M059J (cell line): ENCODE measurements at regions not wholly inside any gene's neighbourhood (a gene's known extent, or its start where the extent isn't known, plus 50 kb on each side); places are given as distances from the start of the nearest gene placed in this dataset.

ENCODE experiments used
- DNase-seq: peaks from one replicate; pipeline ENCODE4 v3.0.0-alpha.2; 2012; ENCODE audit warnings: low read depth

DNA sequence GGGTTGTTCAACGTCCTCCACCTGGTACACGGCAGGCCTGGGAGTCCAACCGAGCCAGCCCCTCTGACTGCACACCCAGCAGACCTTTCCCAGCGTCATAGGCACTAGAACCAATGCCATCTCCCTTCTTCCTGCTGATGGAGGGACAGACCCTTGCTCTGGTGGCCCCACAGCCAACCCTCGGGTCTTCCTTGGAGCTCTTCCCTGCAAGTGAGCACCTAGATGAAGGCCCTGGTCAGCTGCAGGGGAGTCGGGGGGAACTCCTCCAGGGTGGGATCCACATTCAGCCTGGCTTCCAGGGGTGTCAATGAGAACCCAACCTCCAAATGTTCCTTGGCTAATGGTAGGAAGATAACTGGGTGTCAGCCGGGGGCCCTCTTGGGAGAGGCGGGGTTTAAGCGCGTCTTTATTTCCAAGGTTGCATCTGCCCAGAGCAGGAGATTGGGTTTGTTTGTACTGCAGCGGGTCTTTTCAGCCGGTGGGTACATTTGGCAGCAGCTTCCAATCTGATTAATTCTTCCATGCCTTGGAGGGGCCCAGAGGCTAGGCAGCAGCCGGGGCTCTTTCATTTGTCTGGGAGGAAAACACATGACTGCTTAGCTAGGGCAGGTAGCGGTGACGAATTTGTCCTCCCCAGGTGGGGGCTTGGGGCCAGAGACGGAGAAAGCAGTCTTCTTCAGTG, 56.0 kb upstream of the SHISAL1 start:
- DNase-seq, result no peak

DNA sequence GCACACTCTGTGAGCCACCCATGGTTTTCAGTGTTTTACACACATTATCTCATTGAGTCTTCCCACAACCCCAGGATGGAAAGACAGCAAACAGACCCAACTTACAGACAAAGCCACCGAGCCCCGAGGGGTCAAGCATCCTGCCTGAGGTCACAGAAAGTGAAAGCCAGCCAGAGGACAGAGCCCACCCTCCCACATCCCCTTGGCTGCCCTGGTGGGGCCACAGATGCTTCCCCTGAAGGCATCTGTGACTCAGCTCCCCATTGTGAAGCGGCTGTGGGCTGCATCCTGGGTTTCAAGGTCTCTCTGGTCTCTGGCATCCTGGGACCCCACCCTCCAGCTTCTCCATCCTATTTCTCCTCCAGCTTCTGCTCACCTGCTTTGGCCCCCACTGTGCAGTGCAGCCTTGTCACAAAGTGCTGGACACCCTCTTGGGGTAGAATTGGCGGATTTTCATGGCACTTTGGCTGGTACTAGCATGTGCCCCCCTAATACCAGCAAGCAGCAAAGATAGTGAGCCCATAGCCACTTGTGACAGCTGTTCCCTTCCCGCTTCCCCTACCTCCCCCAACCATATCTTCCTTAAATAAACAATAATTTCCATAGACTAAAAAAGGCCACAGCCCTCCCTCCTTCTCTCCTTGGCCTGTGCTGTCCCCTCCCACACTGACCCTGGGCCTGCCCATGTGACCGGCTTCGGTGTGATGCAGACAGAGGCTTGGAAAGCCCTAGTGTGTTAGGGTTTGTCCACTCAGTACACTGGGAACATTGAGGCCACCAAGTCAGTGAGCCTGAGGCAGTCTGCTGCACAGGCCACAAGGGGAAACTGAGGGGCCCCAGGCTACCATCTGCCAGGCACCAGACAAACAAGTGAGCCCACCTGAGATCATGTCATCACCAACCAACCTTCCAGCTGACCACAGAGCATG, 53.9 kb upstream of the SHISAL1 start:
- DNase-seq, result peak; percentile 14

DNA sequence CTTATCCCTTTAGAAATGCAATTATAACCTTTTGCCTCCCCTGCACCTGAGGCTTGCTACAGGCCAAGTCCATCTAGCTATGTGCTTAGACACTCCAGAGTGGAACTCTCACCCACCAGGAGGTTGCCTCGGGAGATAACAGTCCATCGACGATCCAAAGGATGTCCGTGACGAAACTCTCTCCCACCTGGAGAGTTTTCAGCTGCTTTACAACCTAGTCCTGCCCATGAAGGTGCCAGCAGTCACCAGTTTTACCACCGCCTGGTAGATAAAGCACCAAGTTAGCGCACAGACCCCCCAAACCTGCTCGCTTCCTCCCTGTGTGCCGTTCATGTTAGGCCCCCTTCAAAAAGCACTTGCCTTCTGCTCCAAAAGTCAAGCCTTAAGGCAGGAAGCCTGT, 53.1 kb upstream of the SHISAL1 start:
- DNase-seq, result no peak

DNA sequence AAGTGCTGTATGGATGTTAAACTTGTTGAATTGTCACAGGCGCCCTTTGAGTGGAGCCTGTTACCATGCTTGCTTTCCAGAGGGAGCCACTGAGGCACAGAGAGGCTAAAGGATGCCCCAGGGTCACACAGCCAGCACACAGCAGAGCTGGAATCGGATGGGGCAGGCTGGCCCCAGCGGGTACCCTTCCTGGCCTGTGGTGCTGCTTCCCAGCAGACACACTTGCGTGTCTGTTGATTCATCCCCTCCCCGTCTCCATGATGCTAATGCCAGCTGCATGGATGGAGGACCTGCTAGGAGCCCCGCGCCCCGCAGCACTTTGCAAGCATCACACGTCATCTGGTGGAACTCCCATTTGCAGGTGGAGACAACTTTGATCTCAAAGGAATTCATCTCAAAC, 52.4 kb upstream of the SHISAL1 start:
- DNase-seq, result no peak

DNA sequence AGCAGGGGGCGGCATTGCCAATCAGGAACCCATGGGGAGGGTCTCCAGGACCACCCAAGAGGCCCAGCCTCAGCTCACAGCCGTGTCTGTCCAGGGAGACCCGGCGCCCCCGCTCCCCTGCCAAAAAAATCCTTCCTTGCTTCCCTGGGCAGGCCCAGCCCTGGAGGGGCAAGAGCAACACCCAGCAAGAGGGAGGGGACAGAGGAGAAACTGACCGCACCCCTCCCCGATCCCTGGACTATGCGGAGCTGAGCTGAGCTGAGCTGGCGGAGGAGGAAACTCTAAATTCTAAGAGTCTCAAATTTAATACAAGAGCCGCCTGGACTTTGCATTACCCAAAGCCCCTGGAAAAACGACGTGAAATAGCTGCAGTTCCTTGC, 52.0 kb upstream of the SHISAL1 start:
- DNase-seq, result no peak

DNA sequence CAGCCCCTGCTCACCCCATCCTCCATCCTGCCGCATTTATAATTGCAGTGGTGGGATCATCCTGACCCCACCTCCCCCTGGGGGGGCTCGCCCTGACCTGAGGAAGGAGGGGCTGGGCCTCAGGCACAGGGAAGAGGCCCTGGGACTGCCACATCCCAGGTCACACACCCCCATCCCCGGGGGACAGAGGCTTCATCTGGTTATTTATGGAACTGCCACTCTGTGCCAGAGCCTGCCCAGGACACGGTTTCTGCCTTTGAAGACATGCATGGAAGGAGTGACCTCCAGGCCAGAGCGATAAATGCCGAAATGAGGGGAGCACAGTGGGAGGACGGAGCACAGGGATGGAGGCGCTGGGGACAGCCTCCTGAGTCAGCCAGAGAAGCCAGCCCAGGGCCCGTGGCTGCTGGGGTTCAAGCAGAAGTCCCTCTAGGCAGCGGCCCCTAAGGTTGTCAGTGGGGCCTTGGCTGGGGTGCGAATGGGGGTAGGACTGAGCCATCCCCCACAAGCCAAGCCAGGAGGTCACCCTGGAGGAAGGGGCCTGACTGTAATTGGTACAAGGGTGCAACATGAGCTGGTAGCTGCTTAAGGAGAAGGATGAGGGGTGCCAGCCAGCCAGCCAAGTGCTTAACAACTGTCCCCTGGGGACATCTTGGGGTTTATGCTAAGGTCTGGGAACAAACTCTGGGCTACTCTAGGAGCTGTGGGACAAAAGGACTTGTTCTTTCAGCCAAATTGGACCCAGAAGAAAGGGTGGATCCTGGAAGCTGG, 51.4 kb upstream of the SHISAL1 start:
- no peak for DNase-seq

DNA sequence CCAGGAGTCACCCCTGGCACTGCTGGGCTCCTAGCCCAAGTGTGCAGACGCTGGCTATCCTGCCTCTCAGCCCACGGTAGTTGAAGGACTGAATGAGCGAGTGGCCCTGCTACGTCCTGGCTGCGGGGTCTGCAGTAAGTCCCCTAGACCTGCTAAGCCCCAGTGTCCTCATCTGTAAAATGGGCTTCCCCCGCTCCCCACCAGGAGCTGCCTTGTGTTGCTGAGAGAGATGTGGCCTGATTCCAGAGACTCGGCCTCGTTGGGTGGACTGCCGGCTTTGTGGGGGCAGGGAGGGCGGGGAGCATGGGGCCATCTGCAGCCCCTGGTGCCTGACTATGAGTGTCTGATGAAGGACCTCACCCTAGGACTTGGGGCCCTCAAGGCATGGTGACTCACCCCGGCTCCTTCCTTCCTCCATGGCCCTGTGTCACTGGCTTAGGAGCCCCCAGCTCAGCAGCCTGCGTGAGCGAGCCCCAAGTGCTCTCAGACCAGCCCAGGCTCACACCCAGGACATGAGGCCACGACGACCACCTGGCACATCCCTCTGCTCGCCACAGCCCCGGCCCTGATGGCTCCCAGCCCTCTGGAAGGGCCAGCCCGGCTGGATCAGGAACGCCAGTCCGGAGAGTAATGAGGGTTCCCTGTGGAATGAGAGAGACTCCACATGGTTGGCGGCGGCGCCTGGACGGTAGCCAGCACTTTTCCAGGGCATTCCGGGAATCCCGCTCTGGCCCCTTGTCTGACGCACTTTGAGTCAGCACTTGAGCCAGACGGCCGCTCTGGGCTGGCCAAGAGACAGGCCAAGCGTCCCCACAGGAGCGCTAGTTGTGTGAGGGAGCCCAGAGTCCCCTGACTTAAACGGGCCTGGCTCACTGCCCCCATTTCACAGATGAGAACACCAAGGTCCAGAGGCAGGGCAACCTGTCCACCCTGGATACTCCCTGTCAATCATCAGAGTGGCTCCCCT, 50.5 kb upstream of the SHISAL1 start:
- DNase-seq, result peak; percentile 95

DNA sequence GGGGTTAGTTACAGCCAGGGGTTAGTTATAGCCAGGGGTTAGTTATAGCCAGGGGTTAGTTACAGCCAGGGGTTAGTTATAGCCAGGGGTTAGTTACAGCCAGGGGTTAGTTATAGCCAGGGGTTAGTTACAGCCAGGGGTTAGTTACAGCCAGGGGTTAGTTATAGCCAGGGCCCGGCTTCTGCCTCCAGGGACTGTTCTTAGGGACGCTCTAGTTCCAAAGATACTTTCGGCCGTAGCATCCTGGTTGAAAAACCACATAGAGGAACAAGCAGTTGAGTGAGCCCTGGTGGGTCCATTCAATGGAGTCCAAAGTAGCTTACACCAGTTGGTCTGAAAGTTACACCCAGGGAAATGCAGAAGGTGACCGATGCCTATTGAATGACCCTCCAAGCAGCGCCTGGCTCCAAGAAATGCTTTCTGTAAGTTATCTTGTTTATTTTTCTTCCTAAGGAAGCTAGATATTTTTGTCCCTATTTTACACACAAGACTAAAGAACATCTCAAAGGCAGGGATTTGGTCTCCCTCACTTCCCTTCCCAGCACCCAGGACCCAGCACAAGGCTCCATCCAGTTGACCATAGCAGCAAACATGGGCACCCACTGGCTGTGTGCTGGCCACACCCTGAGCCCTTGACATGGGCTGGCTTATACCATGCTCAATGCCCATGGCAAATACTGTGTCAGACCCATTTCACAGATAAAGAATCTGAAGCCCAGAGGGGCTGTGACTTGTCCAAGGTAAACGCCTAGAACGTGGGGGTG, 49.7 kb upstream of the SHISAL1 start:
- peak; percentile 24 for DNase-seq
